DOHH2 (cell line): ENCODE measurements at regions not wholly inside any gene's neighbourhood (a gene's known extent, or its start where the extent isn't known, plus 50 kb on each side); places are given as distances from the start of the nearest gene placed in this dataset.

Source experiments
- H3F3A ChIP-seq: fragments of 200-600 bp; sonication (generic), shearing (Covaris generic); 2 replicates; pipeline ENCODE4 v1.6.0; 2016; ENCODE audit warnings: antibody characterized with exemption, mild to moderate bottlenecking; ENCODE audit not compliant: control insufficient read depth, insufficient read depth
- H3K27ac ChIP-seq: fragments of 200-600 bp; sonication (generic); 2 replicates; pipeline ENCODE4 v1.5.1; 2014; ENCODE audit warnings: low read depth, mild to moderate bottlenecking, low read length, moderate library complexity
- H3K27me3 ChIP-seq: fragments of 200-600 bp; sonication (generic); 2 replicates; pipeline ENCODE4 v1.6.1; 2014; ENCODE audit warnings: mild to moderate bottlenecking, low read length, mixed read lengths; ENCODE audit not compliant: control insufficient read depth
- H3K36me3 ChIP-seq: fragments of 200-600 bp; sonication (generic); 2 replicates; pipeline ENCODE4 v1.6.1; 2014; ENCODE audit warnings: mild to moderate bottlenecking, low read length, moderate library complexity, mixed read lengths; ENCODE audit not compliant: control insufficient read depth
- H3K4me1 ChIP-seq: fragments of 200-600 bp; sonication (generic); 2 replicates; pipeline ENCODE4 v1.6.1; 2014; ENCODE audit warnings: mild to moderate bottlenecking, low read length, mixed read lengths; ENCODE audit not compliant: control insufficient read depth
- H3K4me2 ChIP-seq: fragments of 200-600 bp; sonication (generic); 2 replicates; pipeline ENCODE4 v1.6.0; 2014; ENCODE audit warnings: mild to moderate bottlenecking, low read length, moderate library complexity
- H3K4me3 ChIP-seq: fragments of 200-600 bp; sonication (generic); 2 replicates; pipeline ENCODE4 v1.5.1; 2014; ENCODE audit warnings: mild to moderate bottlenecking, low read length, mixed read lengths
- H3K79me2 ChIP-seq: fragments of 200-600 bp; sonication (generic); 2 replicates; pipeline ENCODE4 v1.6.1; 2014; ENCODE audit warnings: mild to moderate bottlenecking, low read length, mixed read lengths; ENCODE audit not compliant: control insufficient read depth
- H3K9me2 ChIP-seq: fragments of 200-600 bp; sonication (generic); replicated peaks from 2 replicates; pipeline ENCODE4 v1.6.1; 2014; ENCODE audit warnings: mild to moderate bottlenecking, low read length, mixed read lengths; ENCODE audit not compliant: control insufficient read depth
- H3K9me3 ChIP-seq: fragments of 200-600 bp; sonication (generic); 2 replicates; pipeline ENCODE4 v1.6.1; 2014; ENCODE audit warnings: antibody characterized with exemption, low read length, mixed read lengths; ENCODE audit not compliant: control insufficient read depth, insufficient read depth
- H4K20me1 ChIP-seq: fragments of 200-600 bp; sonication (generic); 2 replicates; pipeline ENCODE4 v1.6.0; 2014; ENCODE audit warnings: low read depth, mild to moderate bottlenecking, antibody characterized with exemption, low read length, moderate library complexity; ENCODE audit not compliant: control insufficient read depth, insufficient read depth
- EZH2phosphoT487 ChIP-seq: fragments of 200-600 bp; sonication (generic); IDR thresholded peaks from 2 replicates; pipeline ENCODE4 v1.6.1; 2017; ENCODE audit warnings: borderline replicate concordance, mild to moderate bottlenecking, antibody characterized with exemption, low read length, moderate library complexity, mixed read lengths
- TF ChIP-seq, protein P1 (sequence below): fragments of 200-600 bp; sonication (generic); IDR thresholded peaks from one replicate; pipeline ENCODE4 v1.5.1; 2014; ENCODE audit warnings: antibody characterized with exemption, mild to moderate bottlenecking, low read depth, low read length; ENCODE audit not compliant: poor library complexity, severe bottlenecking

DNA sequence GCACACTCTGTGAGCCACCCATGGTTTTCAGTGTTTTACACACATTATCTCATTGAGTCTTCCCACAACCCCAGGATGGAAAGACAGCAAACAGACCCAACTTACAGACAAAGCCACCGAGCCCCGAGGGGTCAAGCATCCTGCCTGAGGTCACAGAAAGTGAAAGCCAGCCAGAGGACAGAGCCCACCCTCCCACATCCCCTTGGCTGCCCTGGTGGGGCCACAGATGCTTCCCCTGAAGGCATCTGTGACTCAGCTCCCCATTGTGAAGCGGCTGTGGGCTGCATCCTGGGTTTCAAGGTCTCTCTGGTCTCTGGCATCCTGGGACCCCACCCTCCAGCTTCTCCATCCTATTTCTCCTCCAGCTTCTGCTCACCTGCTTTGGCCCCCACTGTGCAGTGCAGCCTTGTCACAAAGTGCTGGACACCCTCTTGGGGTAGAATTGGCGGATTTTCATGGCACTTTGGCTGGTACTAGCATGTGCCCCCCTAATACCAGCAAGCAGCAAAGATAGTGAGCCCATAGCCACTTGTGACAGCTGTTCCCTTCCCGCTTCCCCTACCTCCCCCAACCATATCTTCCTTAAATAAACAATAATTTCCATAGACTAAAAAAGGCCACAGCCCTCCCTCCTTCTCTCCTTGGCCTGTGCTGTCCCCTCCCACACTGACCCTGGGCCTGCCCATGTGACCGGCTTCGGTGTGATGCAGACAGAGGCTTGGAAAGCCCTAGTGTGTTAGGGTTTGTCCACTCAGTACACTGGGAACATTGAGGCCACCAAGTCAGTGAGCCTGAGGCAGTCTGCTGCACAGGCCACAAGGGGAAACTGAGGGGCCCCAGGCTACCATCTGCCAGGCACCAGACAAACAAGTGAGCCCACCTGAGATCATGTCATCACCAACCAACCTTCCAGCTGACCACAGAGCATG is 53.9 kb upstream of the SHISAL1 start:
- H3K36me3 ChIP-seq = no peaks in the 10 kb centered on the region
- no peaks in the 10 kb centered on the region for H3K9me3 ChIP-seq
- no peak overlapping the region for H3K27ac ChIP-seq
- H3K79me2 ChIP-seq = no peaks in the 10 kb centered on the region
- peaks cover 4% of the 10 kb centered on the region; the same call in 1 of the 2 replicates for H3K27me3 ChIP-seq
- no peaks in the 10 kb centered on the region for H4K20me1 ChIP-seq
- no peak for TF ChIP-seq EZH2phosphoT487
- TF ChIP-seq, protein P1, sequence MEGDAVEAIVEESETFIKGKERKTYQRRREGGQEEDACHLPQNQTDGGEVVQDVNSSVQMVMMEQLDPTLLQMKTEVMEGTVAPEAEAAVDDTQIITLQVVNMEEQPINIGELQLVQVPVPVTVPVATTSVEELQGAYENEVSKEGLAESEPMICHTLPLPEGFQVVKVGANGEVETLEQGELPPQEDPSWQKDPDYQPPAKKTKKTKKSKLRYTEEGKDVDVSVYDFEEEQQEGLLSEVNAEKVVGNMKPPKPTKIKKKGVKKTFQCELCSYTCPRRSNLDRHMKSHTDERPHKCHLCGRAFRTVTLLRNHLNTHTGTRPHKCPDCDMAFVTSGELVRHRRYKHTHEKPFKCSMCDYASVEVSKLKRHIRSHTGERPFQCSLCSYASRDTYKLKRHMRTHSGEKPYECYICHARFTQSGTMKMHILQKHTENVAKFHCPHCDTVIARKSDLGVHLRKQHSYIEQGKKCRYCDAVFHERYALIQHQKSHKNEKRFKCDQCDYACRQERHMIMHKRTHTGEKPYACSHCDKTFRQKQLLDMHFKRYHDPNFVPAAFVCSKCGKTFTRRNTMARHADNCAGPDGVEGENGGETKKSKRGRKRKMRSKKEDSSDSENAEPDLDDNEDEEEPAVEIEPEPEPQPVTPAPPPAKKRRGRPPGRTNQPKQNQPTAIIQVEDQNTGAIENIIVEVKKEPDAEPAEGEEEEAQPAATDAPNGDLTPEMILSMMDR = no peak
- H3K4me1 ChIP-seq = no peaks in the 10 kb centered on the region
- no peaks in the 10 kb centered on the region for H3K9me2 ChIP-seq
- no peaks in the 10 kb centered on the region for H3F3A ChIP-seq
- no peak overlapping the region for H3K4me2 ChIP-seq
- no peak overlapping the region for H3K4me3 ChIP-seq

GRCh38 chr22:44365832-44366231 is 53.1 kb upstream of the SHISAL1 start:
- H3K27ac ChIP-seq = no peak overlapping the region
- peaks cover 4% of the 10 kb centered on the region; the same call in 1 of the 2 replicates for H3K27me3 ChIP-seq
- no peaks in the 10 kb centered on the region for H3K9me3 ChIP-seq

DNA sequence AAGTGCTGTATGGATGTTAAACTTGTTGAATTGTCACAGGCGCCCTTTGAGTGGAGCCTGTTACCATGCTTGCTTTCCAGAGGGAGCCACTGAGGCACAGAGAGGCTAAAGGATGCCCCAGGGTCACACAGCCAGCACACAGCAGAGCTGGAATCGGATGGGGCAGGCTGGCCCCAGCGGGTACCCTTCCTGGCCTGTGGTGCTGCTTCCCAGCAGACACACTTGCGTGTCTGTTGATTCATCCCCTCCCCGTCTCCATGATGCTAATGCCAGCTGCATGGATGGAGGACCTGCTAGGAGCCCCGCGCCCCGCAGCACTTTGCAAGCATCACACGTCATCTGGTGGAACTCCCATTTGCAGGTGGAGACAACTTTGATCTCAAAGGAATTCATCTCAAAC is 52.4 kb upstream of the SHISAL1 start:
- Histone ChIP-seq H3K4me1 (no peaks in the 10 kb centered on the region), H3K36me3 (no peaks in the 10 kb centered on the region), H3K4me3 (no peak overlapping the region), H3K27ac (no peak overlapping the region), H3K9me2 (no peaks in the 10 kb centered on the region), H3K27me3 (peaks cover 4% of the 10 kb centered on the region; the same call in 1 of the 2 replicates), H3K4me2 (no peak overlapping the region), H4K20me1 (no peaks in the 10 kb centered on the region), H3F3A (no peaks in the 10 kb centered on the region), H3K9me3 (no peaks in the 10 kb centered on the region), H3K79me2 (no peaks in the 10 kb centered on the region)
- no peak for TF ChIP-seq EZH2phosphoT487
- TF ChIP-seq, protein P1 = no peak

More at GRCh38 chr22:44365832-44366231, 53.1 kb upstream of the SHISAL1 start:
- Histone ChIP-seq H3K9me2 (no peaks in the 10 kb centered on the region), H3K4me3 (no peak overlapping the region), H3K4me1 (no peaks in the 10 kb centered on the region), H3K4me2 (no peak overlapping the region), H4K20me1 (no peaks in the 10 kb centered on the region), H3F3A (no peaks in the 10 kb centered on the region), H3K79me2 (no peaks in the 10 kb centered on the region), H3K36me3 (no peaks in the 10 kb centered on the region)
- TF ChIP-seq, protein P1 = no peak
- TF ChIP-seq EZH2phosphoT487 = no peak
